H7 (cell line): ENCODE measurements at regions not wholly inside any gene's neighbourhood (a gene's known extent, or its start where the extent isn't known, plus 50 kb on each side); places are given as distances from the start of the nearest gene placed in this dataset.

Experiments used
- DNase-seq: peaks from one replicate; pipeline ENCODE4 v3.0.0; 2012
- H3K27me3 ChIP-seq: 2 replicates; pipeline ENCODE4 v1.6.0; 2011; ENCODE audit warnings: mild to moderate bottlenecking, low read length; ENCODE audit not compliant: control insufficient read depth, insufficient read depth
- H3K36me3 ChIP-seq: replicated peaks from 2 replicates; pipeline ENCODE4 v1.5.1; 2011; ENCODE audit warnings: low read length; ENCODE audit not compliant: control insufficient read depth, insufficient read depth
- H3K4me3 ChIP-seq: 2 replicates; pipeline ENCODE4 v1.5.1; 2011; ENCODE audit warnings: low read depth, mild to moderate bottlenecking, control low read depth, low read length, moderate library complexity; ENCODE audit not compliant: insufficient read depth

DNA sequence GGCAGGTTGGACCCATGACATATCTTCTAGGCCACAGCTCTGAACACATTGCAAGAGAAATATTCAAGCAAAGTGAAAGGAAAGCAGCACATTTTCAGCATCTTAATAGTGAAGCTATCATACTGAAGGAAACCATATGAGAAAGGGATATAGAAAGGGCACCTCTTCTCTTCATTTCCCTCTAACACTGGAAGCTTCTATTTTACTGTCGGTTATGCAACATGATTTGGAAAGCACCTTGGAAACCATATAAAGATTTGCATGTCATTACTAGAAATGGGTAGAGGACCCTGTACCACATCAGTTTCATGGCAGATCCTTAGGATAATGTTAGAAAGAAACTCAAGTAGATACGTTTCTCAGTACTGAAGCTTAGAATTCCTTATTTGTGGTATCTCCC lies 70.5 kb upstream of the HMGN3 start:
- H3K27me3 ChIP-seq = no peaks in the 10 kb centered on the region
- DNase-seq = no peak
- no peak overlapping the region for H3K4me3 ChIP-seq
- H3K36me3 ChIP-seq = no peaks in the 10 kb centered on the region

DNA sequence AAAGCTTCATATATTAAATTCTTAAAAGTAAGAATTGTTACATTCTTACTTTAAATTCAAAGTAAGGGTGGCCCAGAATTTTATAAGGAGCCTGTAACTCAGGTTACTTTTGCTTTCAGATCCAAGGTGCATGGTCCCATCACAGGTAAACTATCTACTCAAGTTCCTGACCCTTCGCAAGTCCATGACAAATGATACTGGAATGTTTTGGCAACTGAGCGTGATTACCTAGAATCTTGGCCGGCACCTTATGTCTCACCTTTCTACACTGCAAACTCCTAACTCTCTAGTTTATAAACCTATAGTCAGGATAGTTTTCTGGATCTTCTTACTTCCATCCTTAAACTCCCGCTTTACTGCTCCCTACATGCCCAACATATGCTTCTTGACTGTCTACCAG lies 67.9 kb upstream of the HMGN3 start:
- Histone ChIP-seq H3K36me3 (no peaks in the 10 kb centered on the region), H3K4me3 (no peak overlapping the region), H3K27me3 (no peaks in the 10 kb centered on the region)
- no peak for DNase-seq

DNA sequence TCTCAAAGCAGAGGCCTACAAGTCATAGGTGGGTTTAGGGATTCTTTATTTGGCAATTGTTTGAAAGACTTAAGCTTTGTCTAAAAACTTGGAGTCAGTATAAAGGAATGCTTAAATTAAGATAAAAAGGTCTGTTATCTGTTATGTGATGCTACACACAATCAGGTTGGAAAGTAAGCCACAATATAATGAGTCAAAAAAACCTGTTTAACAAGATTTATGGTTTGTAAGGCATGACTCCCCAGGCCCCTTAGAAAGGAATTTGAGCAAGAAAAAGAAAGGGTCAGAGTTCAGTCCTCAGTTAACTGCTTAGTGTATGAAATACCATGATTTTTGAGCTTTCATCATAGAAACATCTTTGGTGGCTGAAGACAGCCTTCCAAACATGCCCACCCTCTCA lies 66.8 kb upstream of the HMGN3 start:
- DNase-seq = no peak
- H3K4me3 ChIP-seq = no peak overlapping the region
- H3K27me3 ChIP-seq = no peaks in the 10 kb centered on the region
- no peaks in the 10 kb centered on the region for H3K36me3 ChIP-seq

DNA sequence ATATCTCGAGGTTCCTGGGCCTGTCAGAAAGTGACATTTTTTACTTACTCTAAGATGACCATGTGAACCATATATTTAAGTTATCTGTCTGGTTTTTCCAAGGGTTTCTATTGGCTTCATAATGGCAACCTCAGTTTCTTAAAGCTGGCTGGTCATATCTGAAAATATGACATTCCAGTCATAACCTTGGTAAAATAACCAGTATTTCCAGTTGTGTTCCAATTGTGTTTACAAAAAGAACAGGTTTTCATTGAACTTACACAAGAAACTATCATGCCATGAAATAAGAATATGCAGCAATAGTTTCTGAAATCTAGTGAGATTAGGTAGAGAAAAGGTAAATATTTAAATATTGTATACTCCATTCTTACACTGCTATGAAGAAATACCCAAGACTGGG lies 61.7 kb upstream of the HMGN3 start:
- no peak for DNase-seq
- H3K27me3 ChIP-seq = no peaks in the 10 kb centered on the region

More for the DNA sequence above, 61.7 kb upstream of the HMGN3 start:
- no peaks in the 10 kb centered on the region for H3K36me3 ChIP-seq
- H3K4me3 ChIP-seq = no peak overlapping the region
